ENCODE measurements at regions not wholly inside any gene's neighbourhood (a gene's known extent, or its start where the extent isn't known, plus 50 kb on each side); places are given as distances from the start of the nearest gene placed in this dataset.
"Not testable (repeated sequence)": the region's sequence is repeated elsewhere in the genome, so short reads cannot be mapped to it uniquely, and the experiment has no call there.

GRCh38 chrX:53768865-53769264, 82.3 kb upstream of the HUWE1 start:
- DNase-seq (ENCODE audit: extremely low spot score, unreplicated experiment), result no peak
- no peak overlapping the region for H3K4me3 Mint-ChIP-seq
- no peak overlapping the region for H3K27ac Mint-ChIP-seq
- no peak for TF ChIP-seq CTCF (conservative IDR thresholded peaks at IDR 0.05)
- H3K27me3 Mint-ChIP-seq, result no peaks in the 10 kb centered on the region
- H3K4me1 Mint-ChIP-seq (ENCODE audit: unreplicated experiment), result no peaks in the 10 kb centered on the region
- peaks cover 6% of the 10 kb centered on the region for H3K9me3 Mint-ChIP-seq
- no peaks in the 10 kb centered on the region for H3K36me3 Mint-ChIP-seq

- no peak overlapping the region for H3K27ac Mint-ChIP-seq
- DNase-seq (ENCODE audit: extremely low spot score, unreplicated experiment), result no peak
- no peaks in the 10 kb centered on the region for H3K27me3 Mint-ChIP-seq
- no peaks in the 10 kb centered on the region for H3K36me3 Mint-ChIP-seq
- H3K4me1 Mint-ChIP-seq (ENCODE audit: unreplicated experiment), result no peaks in the 10 kb centered on the region
- H3K9me3 Mint-ChIP-seq, result peaks cover 6% of the 10 kb centered on the region
- TF ChIP-seq CTCF (conservative IDR thresholded peaks at IDR 0.05), result no peak
- no peak overlapping the region for H3K4me3 Mint-ChIP-seq
Measured at GRCh38 chrX:53768451-53768850, 81.9 kb upstream of the HUWE1 start.

- H3K27me3 Mint-ChIP-seq, result no peaks in the 10 kb centered on the region
- no peaks in the 10 kb centered on the region for H3K4me1 Mint-ChIP-seq (ENCODE audit: unreplicated experiment)
- H3K4me3 Mint-ChIP-seq, result no peak overlapping the region
- H3K36me3 Mint-ChIP-seq, result no peaks in the 10 kb centered on the region
- no peak for TF ChIP-seq CTCF (conservative IDR thresholded peaks at IDR 0.05)
- H3K27ac Mint-ChIP-seq, result no peak overlapping the region
- H3K9me3 Mint-ChIP-seq, result peaks cover 6% of the 10 kb centered on the region
- no peak for DNase-seq (ENCODE audit: extremely low spot score, unreplicated experiment)
Measured at GRCh38 chrX:53767544-53767943, 81.0 kb upstream of the HUWE1 start.

- not testable (repeated sequence) for H3K27ac Mint-ChIP-seq; H3K4me1 Mint-ChIP-seq (ENCODE audit: unreplicated experiment); H3K4me3 Mint-ChIP-seq; H3K36me3 Mint-ChIP-seq; DNase-seq (ENCODE audit: extremely low spot score, unreplicated experiment); H3K9me3 Mint-ChIP-seq; H3K27me3 Mint-ChIP-seq
Measured at GRCh38 chrX:53757181-53757580, 70.7 kb upstream of the HUWE1 start.

- Mint-ChIP-seq H3K27me3 (no peaks in the 10 kb centered on the region), H3K4me3 (no peak overlapping the region), H3K27ac (no peak overlapping the region), H3K36me3 (no peaks in the 10 kb centered on the region), H3K4me1 (ENCODE audit: unreplicated experiment) (no peaks in the 10 kb centered on the region), H3K9me3 (no peaks in the 10 kb centered on the region)
- no peak for DNase-seq (ENCODE audit: extremely low spot score, unreplicated experiment)
- no peak for TF ChIP-seq CTCF (conservative IDR thresholded peaks at IDR 0.05)
Measured at GRCh38 chrX:53746718-53747117, 60.2 kb upstream of the HUWE1 start.

GRCh38 chrX:53743244-53743643, 56.7 kb upstream of the HUWE1 start:
- Mint-ChIP-seq H3K4me1 (ENCODE audit: unreplicated experiment) (no peaks in the 10 kb centered on the region), H3K4me3 (no peak overlapping the region), H3K27ac (no peak overlapping the region), H3K9me3 (no peaks in the 10 kb centered on the region), H3K36me3 (no peaks in the 10 kb centered on the region), H3K27me3 (no peaks in the 10 kb centered on the region)
- no peak for DNase-seq (ENCODE audit: extremely low spot score, unreplicated experiment)
- no peak for TF ChIP-seq CTCF (conservative IDR thresholded peaks at IDR 0.05)
